HCT116 (cell line): ENCODE measurements at regions not wholly inside any gene's neighbourhood (a gene's known extent, or its start where the extent isn't known, plus 50 kb on each side); places are given as distances from the start of the nearest gene placed in this dataset.

Experiments
- ATAC-seq: fragments of 200-7000 bp; cut with Tn5 transposase; 2 replicates; pipeline ENCODE4 v1.9.1; 2020; ENCODE audit warnings: mild to moderate bottlenecking, moderate library complexity
- BruUV-seq: library from RNA; stranded (reverse); fragments of 400-500 nt; replicated peaks from 2 replicates; lab custom pipeline; 2021; lab: Mats Ljungman, UMichigan
- CTCF ChIA-PET: fragments of 300-600 bp; sonication (Branson Sonifier 250); formaldehyde crosslinking; loops from one replicate; lab custom pipeline; 2021; ENCODE audit warnings: antibody characterized with exemption; lab: Charles Lee
- POLR2A ChIA-PET: fragments of 300-600, 350-600 bp; sonication (Branson Sonifier 250); formaldehyde crosslinking; loops from one replicate; lab custom pipeline; 2021; ENCODE audit warnings: antibody characterized with exemption; lab: Charles Lee
- RAD21 ChIA-PET, 2 experiments: fragments of 300-600 bp; sonication (Branson Sonifier 250); formaldehyde crosslinking; loops; one replicate each; lab custom pipeline; 2023; ENCODE audit warnings: low total read pairs in 2 of 2; ENCODE audit not compliant: uncharacterized antibody in 2 of 2, unreplicated experiment in 2 of 2, low non-redundant PET in 1 of 2; lab: Charles Lee
- DNase-seq: peaks from one replicate; pipeline ENCODE4 v3.0.0-alpha.2; 2010; ENCODE audit warnings: low read depth, low spot score
- H2AFZ ChIP-seq: fragments of 200-600 bp; shearing (Covaris generic), sonication (generic); 2 replicates; pipeline ENCODE4 v1.6.1; 2017; ENCODE audit warnings: low read depth, mixed run types, mixed read lengths, antibody characterized with exemption, low read length; ENCODE audit not compliant: poor library complexity, severe bottlenecking
- H3K27ac ChIP-seq: 2 replicates; pipeline ENCODE4 v1.5.1; 2012; ENCODE audit warnings: low read depth, low read length
- H3K27me3 ChIP-seq: fragments of 200-600 bp; sonication (generic); 2 replicates; pipeline ENCODE4 v1.6.1; 2016; ENCODE audit warnings: mixed run types, low read length, mixed read lengths; ENCODE audit not compliant: insufficient read depth
- H3K36me3 ChIP-seq, 2 experiments: fragments of 200-500 bp in 1 of 2; fragments of 200-600 bp in 1 of 2; sonication (Bioruptor generic) in 1 of 2; sonication (generic) in 1 of 2; 2 replicates each; pipeline versions ENCODE4 v1.5.1 to v1.6.1; 2014 to 2016; ENCODE audit warnings: low read length in 2 of 2, inconsistent platforms in 1 of 2, mixed read lengths in 1 of 2, mixed run types in 1 of 2; ENCODE audit not compliant: insufficient read depth in 2 of 2, control insufficient read depth in 1 of 2
- H3K4me1 ChIP-seq, 2 experiments: fragments of 200-600 bp in 1 of 2; sonication (generic) in 1 of 2; 2 replicates each; pipeline versions ENCODE4 v1.5.1 to v1.6.1; 2012 to 2017; ENCODE audit warnings: low read length in 2 of 2, inconsistent platforms in 1 of 2, mild to moderate bottlenecking in 1 of 2, mixed read lengths in 1 of 2, mixed run types in 1 of 2, moderate library complexity in 1 of 2; ENCODE audit not compliant: insufficient read depth in 2 of 2, control insufficient read depth in 1 of 2
- H3K4me2 ChIP-seq: fragments of 200-600 bp; sonication (generic); 2 replicates; pipeline ENCODE4 v1.6.1; 2017; ENCODE audit warnings: mixed run types, low read length, mixed read lengths
- H3K4me3 ChIP-seq, 2 experiments: fragments of 200-600 bp in 1 of 2; sonication (generic) in 1 of 2; replicated peaks in 1 of 2; 2 replicates each; pipeline ENCODE4 v1.5.1; 2011 to 2016; ENCODE audit warnings: low read length in 2 of 2, control low read depth in 1 of 2, low read depth in 1 of 2, mild to moderate bottlenecking in 1 of 2, mixed read lengths in 1 of 2, mixed run types in 1 of 2
- H3K79me2 ChIP-seq: fragments of 200-600 bp; sonication (generic); 2 replicates; pipeline ENCODE4 v1.6.1; 2017; ENCODE audit warnings: mild to moderate bottlenecking, mixed run types, low read length, moderate library complexity, mixed read lengths; ENCODE audit not compliant: insufficient read depth
- H3K9ac ChIP-seq: fragments of 200-600 bp; sonication (generic); 2 replicates; pipeline ENCODE4 v1.6.1; 2016; ENCODE audit warnings: low read length, mixed read lengths
- H3K9me2 ChIP-seq: fragments of 200-600 bp; sonication (generic), shearing (Covaris generic); 2 replicates; pipeline ENCODE4 v1.6.1; 2017; ENCODE audit warnings: mixed run types, mild to moderate bottlenecking, moderate library complexity; ENCODE audit not compliant: insufficient read depth
- H3K9me3 ChIP-seq, 2 experiments: fragments of 200-500 bp in 1 of 2; fragments of 200-600 bp in 1 of 2; sonication (Bioruptor generic) in 1 of 2; sonication (generic) in 1 of 2; 2 replicates each; pipeline ENCODE4 v1.6.1; 2014 to 2017; ENCODE audit warnings: low read length in 2 of 2, mixed read lengths in 2 of 2, inconsistent platforms in 1 of 2, low read depth in 1 of 2, mild to moderate bottlenecking in 1 of 2, mixed run types in 1 of 2, moderate library complexity in 1 of 2; ENCODE audit not compliant: control insufficient read depth in 1 of 2, insufficient read depth in 1 of 2
- H4K20me1 ChIP-seq: fragments of 200-600 bp; sonication (generic), shearing (Covaris generic); 2 replicates; pipeline ENCODE4 v1.6.1; 2017; ENCODE audit warnings: mixed run types, mild to moderate bottlenecking, moderate library complexity; ENCODE audit not compliant: insufficient read depth
- CBX3 ChIP-seq: IDR thresholded peaks from 2 replicates; pipeline ENCODE4 v1.6.1; 2012; ENCODE audit warnings: low read depth
- CEBPB ChIP-seq: IDR thresholded peaks from 2 replicates; pipeline ENCODE4 v1.6.1; 2012; ENCODE audit warnings: low read depth
- EZH2 ChIP-seq: fragments of 200-600 bp; sonication (generic); IDR thresholded peaks from 2 replicates; pipeline ENCODE4 v1.6.1; 2017; ENCODE audit warnings: antibody characterized with exemption, mixed run types
- FOSL1 ChIP-seq: IDR thresholded peaks from 2 replicates; pipeline ENCODE4 v1.6.1; 2012; ENCODE audit warnings: low read depth
- JUND ChIP-seq: IDR thresholded peaks from 2 replicates; pipeline ENCODE4 v1.6.1; 2012
- POLR2A ChIP-seq: IDR thresholded peaks from 2 replicates; pipeline ENCODE4 v1.7.0; 2011; ENCODE audit warnings: borderline replicate concordance; ENCODE audit not compliant: insufficient read depth, insufficient read length; ENCODE audit errors: extremely low read depth
- POLR2AphosphoS5 ChIP-seq: IDR thresholded peaks from 2 replicates; pipeline ENCODE4 v1.6.1; 2011; ENCODE audit warnings: mild to moderate bottlenecking, low read depth, low read length, moderate library complexity
- RAD21 ChIP-seq: IDR thresholded peaks from 2 replicates; pipeline ENCODE4 v1.6.1; 2012; ENCODE audit warnings: low read depth, mild to moderate bottlenecking
- SIN3A ChIP-seq: IDR thresholded peaks from 2 replicates; pipeline ENCODE4 v1.6.1; 2012; ENCODE audit warnings: low read depth
- SP1 ChIP-seq: IDR thresholded peaks from 2 replicates; pipeline ENCODE4 v1.6.1; 2012; ENCODE audit warnings: low read depth
- TCF7L2 ChIP-seq: IDR thresholded peaks from 2 replicates; pipeline ENCODE4 v1.7.0; 2011; ENCODE audit warnings: borderline replicate concordance, inconsistent platforms; ENCODE audit not compliant: insufficient read depth, insufficient read length; ENCODE audit errors: extremely low read depth
- YY1 ChIP-seq: IDR thresholded peaks from 2 replicates; pipeline ENCODE4 v1.6.1; 2011; ENCODE audit warnings: low read length, low read depth, moderate library complexity, mild to moderate bottlenecking; ENCODE audit not compliant: insufficient replicate concordance; ENCODE audit errors: extremely low read depth
- intact Hi-C: fragments of 100-400 bp; cut with micrococcal nuclease; formaldehyde crosslinking; loops from 2 replicates; pipeline ENCODE4 v1.10.0; 2022
- TF ChIP-seq, protein P1 (sequence below): IDR thresholded peaks from 2 replicates; pipeline ENCODE4 v1.6.1; 2012
- TF ChIP-seq, protein P2 (sequence below): IDR thresholded peaks from 2 replicates; pipeline ENCODE4 v1.6.1; 2011; ENCODE audit warnings: mild to moderate bottlenecking, low read length, moderate library complexity; ENCODE audit not compliant: insufficient replicate concordance; ENCODE audit errors: extremely low read depth
- TF ChIP-seq, protein P3 (sequence below): IDR thresholded peaks from 2 replicates; pipeline ENCODE4 v1.6.1; 2012

DNA sequence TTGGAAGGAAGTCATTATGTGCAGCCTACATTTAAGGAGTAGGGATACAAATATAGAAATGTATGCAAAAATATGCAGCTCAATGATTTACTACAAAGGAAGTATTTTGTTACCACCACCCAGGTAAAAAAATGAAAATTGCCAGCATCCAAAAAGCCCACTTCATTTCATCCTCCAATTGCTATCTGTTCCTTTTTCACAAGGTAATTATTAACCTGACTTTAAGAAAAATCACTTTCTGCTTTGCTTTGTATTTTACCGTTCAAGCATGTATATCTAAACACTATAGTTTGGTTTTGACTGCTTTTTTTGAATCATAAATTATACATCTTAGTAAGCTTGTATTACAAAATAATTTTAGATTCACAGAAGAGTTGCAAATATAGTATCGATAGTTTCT is 768.5 kb upstream of the GJE1 start:
- no peaks in the 10 kb centered on the region for H3K9me2 ChIP-seq
- no peaks in the 10 kb centered on the region for H3K79me2 ChIP-seq
- no peaks in the 10 kb centered on the region for H4K20me1 ChIP-seq
- POLR2A ChIA-PET: no interaction called here
- H3K4me1 ChIP-seq: no peaks in the 10 kb centered on the region
- no peak for ATAC-seq
- CTCF ChIA-PET: no interaction called here
- H3K27ac ChIP-seq: no peak overlapping the region
- RAD21 ChIA-PET: no interaction called here
- no peak overlapping the region for H3K9ac ChIP-seq
- no peaks in the 10 kb centered on the region for H3K36me3 ChIP-seq
- no peak for DNase-seq
- no peaks in the 10 kb centered on the region for H3K9me3 ChIP-seq
- no peak overlapping the region for H3K4me3 ChIP-seq
- no peak overlapping the region for H3K4me2 ChIP-seq
- H3K27me3 ChIP-seq: no peaks in the 10 kb centered on the region
- BruUV-seq: no TSS peak
- intact Hi-C loops: no loop called here
- H2AFZ ChIP-seq: no peak overlapping the region
- no peak for TF ChIP-seq SP1
- TF ChIP-seq RAD21: no peak
- TF ChIP-seq, protein P1, sequence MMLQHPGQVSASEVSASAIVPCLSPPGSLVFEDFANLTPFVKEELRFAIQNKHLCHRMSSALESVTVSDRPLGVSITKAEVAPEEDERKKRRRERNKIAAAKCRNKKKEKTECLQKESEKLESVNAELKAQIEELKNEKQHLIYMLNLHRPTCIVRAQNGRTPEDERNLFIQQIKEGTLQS: no peak
- TF ChIP-seq JUND: no peak
- TF ChIP-seq FOSL1: no peak
- TF ChIP-seq EZH2: no peak
- no peak for TF ChIP-seq POLR2AphosphoS5
- TF ChIP-seq TCF7L2: no peak
- TF ChIP-seq CBX3: no peak

DNA sequence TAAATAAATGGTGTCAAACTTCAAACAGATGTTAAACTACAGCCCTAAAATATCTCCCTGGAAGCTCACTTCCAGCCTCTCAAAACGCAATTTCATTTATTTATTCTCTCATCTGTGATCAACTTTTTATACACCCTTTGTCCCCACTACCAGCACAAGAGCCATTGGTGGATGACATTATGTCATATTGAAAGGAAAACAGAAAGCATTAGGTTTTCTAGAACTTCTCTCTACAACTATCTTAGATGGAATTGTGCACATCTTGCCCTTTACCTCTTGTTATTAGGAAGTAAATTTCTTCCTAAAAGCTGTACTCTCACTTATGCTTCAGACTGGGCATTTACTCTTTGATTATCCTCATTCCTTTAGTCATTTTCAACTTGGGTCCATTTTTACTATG is 771.2 kb upstream of the GJE1 start:
- no peak for ATAC-seq
- CTCF ChIA-PET: no interaction called here
- RAD21 ChIA-PET: no interaction called here

More for the DNA sequence above, 771.2 kb upstream of the GJE1 start:
- no peak overlapping the region for H3K9ac ChIP-seq
- no peak overlapping the region for H3K27ac ChIP-seq
- BruUV-seq: no TSS peak
- H3K27me3 ChIP-seq: no peaks in the 10 kb centered on the region
- no peak overlapping the region for H3K4me3 ChIP-seq
- H3K4me2 ChIP-seq: no peak overlapping the region
- no peaks in the 10 kb centered on the region for H3K36me3 ChIP-seq
- H2AFZ ChIP-seq: no peak overlapping the region
- POLR2A ChIA-PET: no interaction called here
- H4K20me1 ChIP-seq: no peaks in the 10 kb centered on the region
- H3K9me3 ChIP-seq: no peaks in the 10 kb centered on the region
- no peaks in the 10 kb centered on the region for H3K4me1 ChIP-seq
- H3K9me2 ChIP-seq: no peaks in the 10 kb centered on the region
- intact Hi-C loops: no loop called here
- no peak for DNase-seq
- TF ChIP-seq, protein P2, sequence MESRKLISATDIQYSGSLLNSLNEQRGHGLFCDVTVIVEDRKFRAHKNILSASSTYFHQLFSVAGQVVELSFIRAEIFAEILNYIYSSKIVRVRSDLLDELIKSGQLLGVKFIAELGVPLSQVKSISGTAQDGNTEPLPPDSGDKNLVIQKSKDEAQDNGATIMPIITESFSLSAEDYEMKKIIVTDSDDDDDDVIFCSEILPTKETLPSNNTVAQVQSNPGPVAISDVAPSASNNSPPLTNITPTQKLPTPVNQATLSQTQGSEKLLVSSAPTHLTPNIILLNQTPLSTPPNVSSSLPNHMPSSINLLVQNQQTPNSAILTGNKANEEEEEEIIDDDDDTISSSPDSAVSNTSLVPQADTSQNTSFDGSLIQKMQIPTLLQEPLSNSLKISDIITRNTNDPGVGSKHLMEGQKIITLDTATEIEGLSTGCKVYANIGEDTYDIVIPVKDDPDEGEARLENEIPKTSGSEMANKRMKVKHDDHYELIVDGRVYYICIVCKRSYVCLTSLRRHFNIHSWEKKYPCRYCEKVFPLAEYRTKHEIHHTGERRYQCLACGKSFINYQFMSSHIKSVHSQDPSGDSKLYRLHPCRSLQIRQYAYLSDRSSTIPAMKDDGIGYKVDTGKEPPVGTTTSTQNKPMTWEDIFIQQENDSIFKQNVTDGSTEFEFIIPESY: no peak
- TF ChIP-seq CBX3 (no peak), CEBPB (no peak), SIN3A (no peak), POLR2A (no peak), YY1 (no peak), FOSL1 (no peak), EZH2 (no peak), JUND (no peak)
- TF ChIP-seq, protein P1: no peak
- TF ChIP-seq, protein P3, sequence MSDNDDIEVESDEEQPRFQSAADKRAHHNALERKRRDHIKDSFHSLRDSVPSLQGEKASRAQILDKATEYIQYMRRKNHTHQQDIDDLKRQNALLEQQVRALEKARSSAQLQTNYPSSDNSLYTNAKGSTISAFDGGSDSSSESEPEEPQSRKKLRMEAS: no peak
- H3K79me2 ChIP-seq: no peaks in the 10 kb centered on the region
